Stimulated activated CD4-positive, alpha-beta T cell treated with anti-CD3 and anti-CD28 coated beads, Interleukin-4, amount 100 ng/mL, for 1 hour (primary cell): ENCODE measurements at regions not wholly inside any gene's neighbourhood (a gene's known extent, or its start where the extent isn't known, plus 50 kb on each side); places are given as distances from the start of the nearest gene placed in this dataset.

Source experiments
- DNase-seq: peaks from one replicate; pipeline ENCODE4 v3.0.0-alpha.2; 2020

DNA sequence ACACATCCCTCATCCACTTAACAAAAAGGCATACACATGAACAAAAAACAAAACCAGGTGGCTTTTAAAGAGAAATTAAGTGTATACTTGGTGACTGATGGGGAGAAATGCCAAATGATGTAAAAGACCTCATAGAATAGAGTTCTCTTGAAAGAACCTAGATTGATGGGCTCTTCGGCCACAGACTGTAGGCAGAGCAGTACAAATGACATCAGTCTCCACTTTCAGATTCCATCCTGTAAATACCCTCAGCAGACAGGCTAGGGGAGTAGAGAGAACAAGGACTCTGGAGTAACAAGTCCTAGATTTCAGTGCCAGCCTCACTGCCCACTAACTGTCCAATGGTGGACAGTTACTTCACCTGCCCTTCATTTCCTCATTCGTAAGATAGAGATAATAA lies 203.8 kb downstream of the MZT1 start:
- DNase-seq: no peak

DNA sequence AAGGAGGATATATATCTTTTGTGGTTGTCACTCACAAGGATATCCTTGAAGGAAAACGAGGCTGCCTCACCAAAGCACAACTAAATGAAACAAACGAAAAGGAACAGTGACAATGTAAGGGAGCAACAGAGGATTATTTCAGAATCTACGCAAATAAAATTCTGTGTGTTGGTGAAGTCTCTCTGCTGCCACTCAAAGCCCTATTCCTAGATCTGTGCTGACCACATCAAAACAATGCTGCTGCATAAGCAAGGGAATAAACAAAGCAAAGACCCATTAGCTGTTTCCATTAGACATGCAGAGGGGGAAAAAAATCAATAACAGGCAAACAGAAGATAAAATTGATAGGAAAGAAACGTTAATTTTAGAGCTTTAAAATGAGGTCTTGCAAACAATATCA lies 204.4 kb downstream of the MZT1 start:
- no peak for DNase-seq

DNA sequence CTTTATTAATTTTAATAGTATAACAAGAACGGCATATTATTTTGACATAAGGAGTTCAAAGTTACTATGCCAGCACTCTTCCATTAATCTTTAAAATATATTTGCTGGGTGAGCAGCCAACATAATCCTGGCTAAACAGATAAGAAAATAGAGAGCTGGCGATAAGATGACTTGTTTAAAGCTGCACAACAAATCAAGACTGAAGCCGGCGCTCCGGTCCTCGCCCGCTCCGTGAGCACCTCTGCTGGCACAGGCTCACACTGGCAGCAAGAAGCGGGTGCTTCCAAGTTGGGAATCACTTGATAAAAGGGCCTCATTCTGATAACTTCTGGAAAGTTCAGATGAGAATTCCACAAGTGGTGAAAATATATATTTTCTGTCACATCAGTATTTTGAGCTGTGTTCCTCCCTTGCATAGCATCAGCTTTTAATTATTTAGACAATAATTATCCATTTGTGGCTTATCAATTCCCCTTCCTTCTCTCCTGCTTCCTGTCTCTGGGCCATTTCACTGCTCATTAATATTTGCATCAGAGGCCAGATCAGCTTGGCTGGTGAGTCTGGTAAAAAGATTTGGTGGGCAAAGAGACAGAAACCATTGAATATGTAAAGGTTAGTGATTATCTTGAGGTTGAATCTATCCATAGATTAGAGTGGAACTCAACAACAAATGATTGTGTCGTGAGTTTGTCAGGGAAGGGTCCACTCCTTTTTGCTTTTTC lies 205.3 kb downstream of the MZT1 start:
- no peak for DNase-seq

DNA sequence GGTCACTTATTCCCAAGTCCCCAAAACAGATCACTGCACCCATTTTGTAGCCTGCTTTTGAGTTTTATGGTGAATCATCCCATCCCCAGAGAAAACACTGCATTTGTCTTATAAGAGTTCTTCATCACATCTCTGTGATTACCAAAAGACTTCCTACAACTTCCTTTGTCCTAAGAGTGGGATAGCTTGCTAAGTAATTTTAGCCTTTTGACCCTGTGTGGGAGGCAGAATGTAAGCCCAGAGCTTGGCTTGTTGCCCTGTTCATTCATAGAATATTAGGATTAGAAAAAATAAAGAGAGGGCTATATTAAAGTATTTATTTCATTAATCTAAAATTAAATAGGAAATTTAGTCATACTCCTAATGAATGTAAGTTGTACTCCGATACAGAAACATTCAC lies 213.3 kb downstream of the MZT1 start:
- DNase-seq: no peak

DNA sequence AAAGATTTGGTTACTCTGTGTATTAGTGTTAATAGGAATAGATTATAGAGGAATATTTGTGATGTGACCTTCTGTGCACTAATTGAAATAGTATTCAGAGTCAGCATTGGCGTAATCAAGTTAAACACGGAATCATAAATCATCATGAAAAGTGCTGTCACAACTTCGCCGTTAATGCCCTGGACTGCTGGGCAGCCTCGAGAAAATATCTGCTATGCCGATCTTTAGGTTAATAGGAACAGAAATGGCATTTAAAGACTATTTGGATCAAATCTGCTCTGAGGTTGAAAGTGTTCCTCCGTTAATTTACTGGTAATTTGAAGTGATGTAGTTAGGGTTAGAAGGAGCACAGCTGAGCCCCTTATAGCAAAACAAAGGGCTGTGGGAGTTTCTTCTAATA lies 219.0 kb downstream of the MZT1 start:
- DNase-seq: no peak

DNA sequence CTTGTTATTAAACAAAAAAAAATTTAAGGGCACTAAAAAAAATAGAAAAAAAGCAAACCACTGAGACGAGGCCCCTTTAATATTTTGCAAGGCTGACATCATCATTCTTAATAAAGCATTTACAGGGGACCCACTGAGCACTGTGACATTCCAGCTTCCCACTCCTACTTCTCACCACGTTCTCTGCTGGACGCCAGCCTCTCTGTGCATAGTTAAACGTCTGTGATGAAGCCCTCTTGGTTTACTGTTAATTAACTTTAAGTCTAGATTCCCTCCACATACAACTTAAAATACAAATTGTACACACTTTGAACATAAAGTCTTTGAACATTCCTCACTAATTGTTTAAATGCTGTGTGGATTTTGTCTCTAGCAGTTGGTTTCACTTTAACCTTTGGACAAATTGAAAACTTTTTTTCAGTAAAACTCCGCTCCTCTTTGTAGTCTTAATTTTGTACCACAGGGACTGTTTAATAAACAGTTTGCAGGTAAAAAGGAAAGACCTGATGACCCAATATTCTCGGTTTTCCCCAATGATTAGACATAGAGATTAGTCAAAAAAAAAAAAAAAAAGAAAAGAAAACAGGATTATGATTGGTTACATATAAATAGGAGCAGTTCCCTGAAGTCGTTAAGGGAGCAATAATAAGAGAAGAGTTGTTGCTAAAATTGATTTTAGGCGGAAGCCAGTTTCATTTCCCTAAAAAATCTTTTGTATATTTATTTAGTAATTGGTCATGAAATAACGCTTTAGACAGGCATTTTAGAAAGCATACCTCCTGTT lies 219.8 kb downstream of the MZT1 start:
- no peak for DNase-seq

DNA sequence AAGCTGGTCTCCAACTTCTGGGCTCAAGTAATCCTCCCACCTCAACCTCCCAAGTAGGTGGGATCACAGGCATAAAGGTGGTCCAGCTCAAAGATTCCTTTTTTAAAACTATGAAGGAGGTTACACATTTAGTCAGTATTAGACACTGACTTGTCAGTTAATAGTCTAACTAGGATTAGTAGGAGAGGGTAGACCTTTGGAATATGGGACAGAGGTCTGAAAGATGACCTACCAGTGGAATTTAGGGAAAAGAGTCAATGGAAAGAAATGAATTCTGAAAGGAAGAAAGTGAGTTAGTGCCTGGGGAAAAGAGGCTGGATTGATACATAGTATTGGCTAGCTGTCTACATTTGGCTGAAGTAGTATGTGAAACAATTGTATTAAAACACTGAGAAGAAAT lies 220.7 kb downstream of the MZT1 start:
- DNase-seq: no peak

GRCh38 chr13:72505376-72505775 lies 222.1 kb downstream of the MZT1 start:
- DNase-seq: no peak

GRCh38 chr13:72504131-72504841 lies 223.1 kb downstream of the MZT1 start:
- no peak for DNase-seq

GRCh38 chr13:72500851-72501250 lies 226.6 kb downstream of the MZT1 start:
- DNase-seq: no peak

GRCh38 chr13:72495681-72496080 lies 231.7 kb downstream of the MZT1 start:
- no peak for DNase-seq

- DNase-seq: no peak
Observed at GRCh38 chr13:72489751-72490150, 237.7 kb downstream of the MZT1 start.

- DNase-seq: no peak
Observed at GRCh38 chr13:72473321-72473720, 254.1 kb downstream of the MZT1 start.

- DNase-seq: no peak
Observed at GRCh38 chr13:72469906-72470305, 257.5 kb downstream of the MZT1 start.

DNA sequence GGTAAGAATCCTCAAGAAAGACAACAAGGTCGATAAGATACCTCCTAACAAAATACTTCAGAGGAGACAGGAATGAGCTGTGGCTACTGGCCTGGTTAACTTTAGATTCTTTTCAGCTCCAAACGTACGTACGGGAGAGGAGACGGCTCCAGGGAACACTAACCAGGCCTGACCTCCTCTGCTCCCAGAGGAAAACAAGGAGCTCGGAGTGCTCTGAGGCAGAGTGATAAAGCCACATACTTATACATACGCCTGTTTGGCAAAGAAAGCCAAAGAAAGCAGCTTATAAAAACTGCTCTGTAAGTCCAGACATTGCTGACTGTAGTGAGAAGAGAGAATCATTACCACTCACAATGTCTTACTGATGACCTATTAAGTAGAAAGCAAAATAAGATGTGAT lies 263.9 kb downstream of the MZT1 start:
- no peak for DNase-seq

DNA sequence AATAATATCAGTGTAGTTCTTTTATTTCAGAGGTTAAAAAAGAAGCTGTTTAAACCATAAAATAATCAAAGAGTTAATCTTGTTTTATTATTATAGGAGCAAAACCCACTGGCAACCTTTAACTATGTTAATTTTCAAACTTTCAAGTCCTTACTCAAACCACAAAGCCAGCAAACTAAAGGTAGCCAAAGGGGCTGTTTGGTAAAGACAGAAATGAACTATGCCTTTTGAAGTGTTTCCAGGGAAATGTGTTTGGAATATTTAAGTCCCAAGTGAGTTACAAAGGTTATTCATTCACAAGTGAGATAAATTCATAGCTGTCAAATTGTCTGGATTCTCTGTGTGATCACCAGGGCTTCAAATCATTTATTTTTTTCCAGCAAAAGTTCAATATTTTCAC lies 264.7 kb downstream of the MZT1 start:
- DNase-seq: no peak

- DNase-seq: no peak
Observed at GRCh38 chr13:72462166-72462565, 265.3 kb downstream of the MZT1 start.

DNA sequence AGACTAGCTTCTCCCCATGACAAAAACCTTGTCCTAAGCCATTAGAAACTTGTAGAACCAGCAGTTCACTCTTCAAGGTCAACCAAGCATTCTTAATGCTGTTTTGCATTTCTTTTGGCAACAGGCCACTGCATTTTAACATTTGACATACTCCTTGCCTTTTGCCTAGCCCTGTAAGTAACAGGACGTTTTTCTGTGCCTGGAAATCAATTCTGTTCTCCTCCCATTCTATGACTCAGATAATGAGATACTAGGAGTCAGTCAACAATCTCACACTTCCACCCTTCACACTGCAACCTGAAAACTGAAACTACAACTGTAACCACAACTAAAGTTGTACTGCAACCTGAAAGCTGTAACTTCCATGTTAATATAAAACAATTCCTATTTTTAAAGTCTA lies 268.7 kb downstream of the MZT1 start:
- DNase-seq: no peak

- DNase-seq: no peak
Observed at GRCh38 chr13:72457151-72457550, 270.3 kb downstream of the MZT1 start.

DNA sequence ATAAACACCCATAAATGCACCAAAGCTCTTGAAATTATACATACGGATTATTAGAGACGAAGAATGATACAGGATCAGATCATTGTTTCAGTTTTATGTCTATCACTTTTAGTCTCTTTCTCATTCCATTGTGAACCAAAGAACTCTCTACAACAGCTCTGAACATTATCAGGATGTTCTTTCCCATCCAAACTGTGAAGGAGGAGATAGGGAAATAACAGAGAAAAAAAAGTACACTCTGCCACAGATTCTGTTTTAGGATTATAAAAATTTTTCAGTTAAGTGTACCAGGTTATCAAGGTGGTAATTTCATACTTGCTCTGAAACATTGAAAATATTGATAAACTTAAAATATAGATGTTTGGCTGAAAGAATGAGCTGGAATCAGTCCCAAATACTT lies 270.9 kb downstream of the MZT1 start:
- no peak for DNase-seq

DNA sequence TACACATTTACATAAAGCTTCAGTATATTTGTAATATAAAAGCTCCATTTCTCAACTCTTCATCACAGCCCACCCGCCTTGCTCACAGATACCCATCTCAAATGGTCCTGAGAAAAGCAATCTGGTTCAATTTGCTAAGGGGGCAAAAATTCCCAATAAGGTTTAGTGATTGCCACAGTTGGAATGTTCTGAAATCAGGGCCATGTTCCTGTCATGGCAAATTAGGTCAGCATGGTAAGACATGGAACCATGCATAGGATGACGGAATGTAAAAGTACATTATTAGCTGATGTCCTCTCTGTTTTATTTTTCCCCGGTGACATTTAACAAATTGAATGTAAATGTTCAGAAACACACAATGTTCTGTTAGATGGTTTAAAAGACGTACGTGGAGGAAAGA lies 274.3 kb downstream of the MZT1 start:
- no peak for DNase-seq

DNA sequence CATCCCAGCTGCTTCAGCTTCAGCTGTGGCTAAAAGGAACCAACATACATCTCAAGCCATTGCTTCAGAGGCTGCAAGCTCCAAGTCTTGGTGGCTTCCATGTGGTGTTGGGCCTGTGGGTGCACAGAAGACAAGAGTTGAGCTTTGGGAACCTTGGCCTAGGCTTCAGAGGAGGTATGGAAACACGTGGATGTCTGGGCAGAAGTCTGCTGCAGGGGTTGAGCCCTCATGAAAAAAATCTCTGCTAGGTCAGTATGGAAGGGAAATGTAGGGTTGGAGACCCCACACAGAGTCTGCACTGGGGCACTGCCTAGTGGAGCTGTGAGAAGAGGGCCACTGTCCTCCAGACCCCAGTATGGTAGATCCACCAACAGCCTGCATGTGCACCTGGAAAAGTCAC lies 279.3 kb downstream of the MZT1 start:
- no peak for DNase-seq

DNA sequence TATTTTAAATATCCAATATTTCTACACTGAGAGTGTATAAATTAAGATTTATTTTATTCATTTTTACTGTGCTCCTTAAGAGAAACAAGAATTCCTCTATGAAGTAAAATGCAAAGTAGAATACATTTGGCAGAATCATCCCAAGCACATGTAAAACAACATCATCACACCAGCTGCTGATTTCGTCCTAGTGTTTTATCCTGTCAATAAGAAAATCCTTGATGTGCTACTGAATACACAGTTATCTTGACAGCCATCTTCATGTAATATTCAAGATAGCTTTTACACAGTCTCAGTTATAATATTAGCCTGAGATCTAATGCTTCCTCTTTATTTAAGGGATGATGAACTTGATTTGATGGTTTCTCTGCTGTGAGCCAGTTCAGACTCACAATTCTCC lies 282.4 kb downstream of the MZT1 start:
- no peak for DNase-seq

DNA sequence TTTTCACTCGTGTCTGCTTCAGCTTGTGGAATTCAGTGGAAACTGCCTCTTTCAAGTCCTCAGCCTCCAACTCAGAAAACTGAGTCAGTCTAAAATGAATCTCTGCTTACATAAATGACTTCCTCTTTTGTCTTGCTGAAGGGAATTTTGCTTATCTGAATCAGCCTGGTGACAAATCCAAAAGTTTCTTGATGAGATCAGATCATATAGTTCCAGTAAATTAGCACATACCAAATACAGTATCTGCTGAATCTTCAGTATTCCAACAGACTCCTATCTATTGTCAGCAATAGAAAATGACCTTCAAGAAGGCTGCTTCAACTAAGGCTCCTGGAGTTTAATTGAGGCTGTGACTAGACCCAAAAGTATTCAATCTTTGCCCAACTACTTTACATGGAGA lies 290.0 kb downstream of the MZT1 start:
- DNase-seq: no peak
